ENCODE measurements at regions not wholly inside any gene's neighbourhood (a gene's known extent, or its start where the extent isn't known, plus 50 kb on each side); places are given as distances from the start of the nearest gene placed in this dataset.
A peak's percentile ranks its signal among the peaks of the same experiment; 100 is the strongest.

DNA sequence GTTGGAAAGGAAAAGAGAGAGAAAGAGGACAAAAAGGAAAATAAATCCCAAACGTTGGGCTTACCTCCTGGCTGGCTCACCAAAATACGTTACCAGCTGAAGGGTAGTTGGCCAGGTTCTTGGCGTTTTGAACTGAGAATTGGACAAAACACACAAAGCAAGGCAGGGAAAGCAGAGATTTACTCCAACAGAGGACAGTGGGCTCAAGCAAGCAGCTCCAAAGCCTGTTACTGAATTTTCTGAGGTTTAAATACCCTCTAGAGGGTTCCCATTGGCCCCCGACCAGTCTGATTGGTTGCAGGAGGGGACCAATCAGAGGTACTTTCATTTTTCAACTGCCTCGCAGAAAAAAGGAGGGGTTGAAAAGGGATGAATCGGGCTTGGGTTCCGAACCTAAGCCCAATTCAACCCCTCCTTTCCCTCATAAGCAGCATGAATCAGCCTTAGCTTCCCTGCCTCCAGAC is 55.6 kb upstream of the ALOX12 start (continued):
- TF ChIP-seq, protein P1, sequence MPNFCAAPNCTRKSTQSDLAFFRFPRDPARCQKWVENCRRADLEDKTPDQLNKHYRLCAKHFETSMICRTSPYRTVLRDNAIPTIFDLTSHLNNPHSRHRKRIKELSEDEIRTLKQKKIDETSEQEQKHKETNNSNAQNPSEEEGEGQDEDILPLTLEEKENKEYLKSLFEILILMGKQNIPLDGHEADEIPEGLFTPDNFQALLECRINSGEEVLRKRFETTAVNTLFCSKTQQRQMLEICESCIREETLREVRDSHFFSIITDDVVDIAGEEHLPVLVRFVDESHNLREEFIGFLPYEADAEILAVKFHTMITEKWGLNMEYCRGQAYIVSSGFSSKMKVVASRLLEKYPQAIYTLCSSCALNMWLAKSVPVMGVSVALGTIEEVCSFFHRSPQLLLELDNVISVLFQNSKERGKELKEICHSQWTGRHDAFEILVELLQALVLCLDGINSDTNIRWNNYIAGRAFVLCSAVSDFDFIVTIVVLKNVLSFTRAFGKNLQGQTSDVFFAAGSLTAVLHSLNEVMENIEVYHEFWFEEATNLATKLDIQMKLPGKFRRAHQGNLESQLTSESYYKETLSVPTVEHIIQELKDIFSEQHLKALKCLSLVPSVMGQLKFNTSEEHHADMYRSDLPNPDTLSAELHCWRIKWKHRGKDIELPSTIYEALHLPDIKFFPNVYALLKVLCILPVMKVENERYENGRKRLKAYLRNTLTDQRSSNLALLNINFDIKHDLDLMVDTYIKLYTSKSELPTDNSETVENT (CRISPR knock-in tag; IDR thresholded peaks at IDR 0.05) = no peak
- TF ChIP-seq, protein P2, sequence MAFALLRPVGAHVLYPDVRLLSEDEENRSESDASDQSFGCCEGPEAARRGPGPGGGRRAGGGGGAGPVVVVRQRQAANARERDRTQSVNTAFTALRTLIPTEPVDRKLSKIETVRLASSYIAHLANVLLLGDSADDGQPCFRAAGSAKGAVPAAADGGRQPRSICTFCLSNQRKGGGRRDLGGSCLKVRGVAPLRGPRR (CRISPR knock-in tag; IDR thresholded peaks at IDR 0.05) = no peak
- no peak for TF ChIP-seq ZNF41 (CRISPR knock-in tag; conservative IDR thresholded peaks at IDR 0.05)
- TF ChIP-seq HNRNPUL1 (IDR thresholded peaks at IDR 0.05; ENCODE audit: low read length) = no peak
- no peak for TF ChIP-seq ARID2 (IDR thresholded peaks at IDR 0.05)
- TF ChIP-seq POLR2B (IDR thresholded peaks at IDR 0.05; ENCODE audit: low read depth, partially characterized antibody) = peak; percentile 94
- TF ChIP-seq LARP7 (IDR thresholded peaks at IDR 0.05) = no peak
- TF ChIP-seq SOX6 (IDR thresholded peaks at IDR 0.05) = peak; percentile 10; the same call in 1 of the 2 replicates
- no peak for TF ChIP-seq EP300 (IDR thresholded peaks at IDR 0.05; ENCODE audit: low read length)
- peak; percentile 87 for TF ChIP-seq POLR2AphosphoS5 (IDR thresholded peaks at IDR 0.05; ENCODE audit: control insufficient read depth, insufficient read depth, low read depth, low read length)
- TF ChIP-seq STAT5B (CRISPR knock-in tag; IDR thresholded peaks at IDR 0.05) = no peak
- TF ChIP-seq, protein P3, sequence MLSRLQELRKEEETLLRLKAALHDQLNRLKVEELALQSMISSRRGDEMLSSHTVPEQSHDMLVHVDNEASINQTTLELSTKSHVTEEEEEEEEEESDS (CRISPR knock-in tag; IDR thresholded peaks at IDR 0.05) = no peak
- no peak for TF ChIP-seq TRIM28 (IDR thresholded peaks at IDR 0.05)
- TF ChIP-seq, protein P4, sequence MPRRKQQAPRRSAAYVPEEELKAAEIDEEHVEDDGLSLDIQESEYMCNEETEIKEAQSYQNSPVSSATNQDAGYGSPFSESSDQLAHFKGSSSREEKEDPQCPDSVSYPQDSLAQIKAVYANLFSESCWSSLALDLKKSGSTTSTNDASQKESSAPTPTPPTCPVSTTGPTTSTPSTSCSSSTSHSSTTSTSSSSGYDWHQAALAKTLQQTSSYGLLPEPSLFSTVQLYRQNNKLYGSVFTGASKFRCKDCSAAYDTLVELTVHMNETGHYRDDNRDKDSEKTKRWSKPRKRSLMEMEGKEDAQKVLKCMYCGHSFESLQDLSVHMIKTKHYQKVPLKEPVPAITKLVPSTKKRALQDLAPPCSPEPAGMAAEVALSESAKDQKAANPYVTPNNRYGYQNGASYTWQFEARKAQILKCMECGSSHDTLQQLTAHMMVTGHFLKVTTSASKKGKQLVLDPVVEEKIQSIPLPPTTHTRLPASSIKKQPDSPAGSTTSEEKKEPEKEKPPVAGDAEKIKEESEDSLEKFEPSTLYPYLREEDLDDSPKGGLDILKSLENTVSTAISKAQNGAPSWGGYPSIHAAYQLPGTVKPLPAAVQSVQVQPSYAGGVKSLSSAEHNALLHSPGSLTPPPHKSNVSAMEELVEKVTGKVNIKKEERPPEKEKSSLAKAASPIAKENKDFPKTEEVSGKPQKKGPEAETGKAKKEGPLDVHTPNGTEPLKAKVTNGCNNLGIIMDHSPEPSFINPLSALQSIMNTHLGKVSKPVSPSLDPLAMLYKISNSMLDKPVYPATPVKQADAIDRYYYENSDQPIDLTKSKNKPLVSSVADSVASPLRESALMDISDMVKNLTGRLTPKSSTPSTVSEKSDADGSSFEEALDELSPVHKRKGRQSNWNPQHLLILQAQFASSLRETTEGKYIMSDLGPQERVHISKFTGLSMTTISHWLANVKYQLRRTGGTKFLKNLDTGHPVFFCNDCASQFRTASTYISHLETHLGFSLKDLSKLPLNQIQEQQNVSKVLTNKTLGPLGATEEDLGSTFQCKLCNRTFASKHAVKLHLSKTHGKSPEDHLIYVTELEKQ (CRISPR knock-in tag; IDR thresholded peaks at IDR 0.05) = no peak
- peak; percentile 36; the same call in 1 of the 2 replicates for TF ChIP-seq FOXM1 (IDR thresholded peaks at IDR 0.05; ENCODE audit: low read depth)
- no peak for TF ChIP-seq FOXM1 (CRISPR knock-in tag; IDR thresholded peaks at IDR 0.05; ENCODE audit: low read depth)
- no peak for TF ChIP-seq KLF1 (tag; IDR thresholded peaks at IDR 0.05)
- TF ChIP-seq, protein P5, sequence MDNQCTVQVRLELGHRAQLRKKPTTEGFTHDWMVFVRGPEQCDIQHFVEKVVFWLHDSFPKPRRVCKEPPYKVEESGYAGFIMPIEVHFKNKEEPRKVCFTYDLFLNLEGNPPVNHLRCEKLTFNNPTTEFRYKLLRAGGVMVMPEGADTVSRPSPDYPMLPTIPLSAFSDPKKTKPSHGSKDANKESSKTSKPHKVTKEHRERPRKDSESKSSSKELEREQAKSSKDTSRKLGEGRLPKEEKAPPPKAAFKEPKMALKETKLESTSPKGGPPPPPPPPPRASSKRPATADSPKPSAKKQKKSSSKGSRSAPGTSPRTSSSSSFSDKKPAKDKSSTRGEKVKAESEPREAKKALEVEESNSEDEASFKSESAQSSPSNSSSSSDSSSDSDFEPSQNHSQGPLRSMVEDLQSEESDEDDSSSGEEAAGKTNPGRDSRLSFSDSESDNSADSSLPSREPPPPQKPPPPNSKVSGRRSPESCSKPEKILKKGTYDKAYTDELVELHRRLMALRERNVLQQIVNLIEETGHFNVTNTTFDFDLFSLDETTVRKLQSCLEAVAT (IDR thresholded peaks at IDR 0.05) = peak; percentile 42 to 78; a peak in 3 of 4 replicates
- no peak for TF ChIP-seq NEUROD1 (IDR thresholded peaks at IDR 0.05; ENCODE audit: borderline replicate concordance, low read depth, low read length, partially characterized antibody)
- TF ChIP-seq YBX1 (IDR thresholded peaks at IDR 0.05) = no peak
- 0 out of 2 replicates have a peak, but pooled peaks have one; percentile 27 for TF ChIP-seq DNMT1 (IDR thresholded peaks at IDR 0.05)
- TF ChIP-seq GTF2E2 (tag; IDR thresholded peaks at IDR 0.05) = peak; percentile 72; the same call in 1 of the 2 replicates
- TF ChIP-seq ZBED1 (IDR thresholded peaks at IDR 0.05) = no peak
- TF ChIP-seq ZNF197 (CRISPR knock-in tag; IDR thresholded peaks at IDR 0.05; ENCODE audit: low read depth) = no peak
- TF ChIP-seq ZNF263 (CRISPR knock-in tag; IDR thresholded peaks at IDR 0.05; ENCODE audit: borderline replicate concordance) = no peak

Measured in K562 (cell line).